Left forelimb (tissue), 1 donor: ENCODE measurements at regions not wholly inside any gene's neighbourhood (a gene's known extent, or its start where the extent isn't known, plus 50 kb on each side); places are given as distances from the start of the nearest gene placed in this dataset.

Experiments
- DNase-seq: peaks from one replicate; pipeline ENCODE4 v3.0.0-alpha.2; 2018; ENCODE audit warnings: low spot score

DNA sequence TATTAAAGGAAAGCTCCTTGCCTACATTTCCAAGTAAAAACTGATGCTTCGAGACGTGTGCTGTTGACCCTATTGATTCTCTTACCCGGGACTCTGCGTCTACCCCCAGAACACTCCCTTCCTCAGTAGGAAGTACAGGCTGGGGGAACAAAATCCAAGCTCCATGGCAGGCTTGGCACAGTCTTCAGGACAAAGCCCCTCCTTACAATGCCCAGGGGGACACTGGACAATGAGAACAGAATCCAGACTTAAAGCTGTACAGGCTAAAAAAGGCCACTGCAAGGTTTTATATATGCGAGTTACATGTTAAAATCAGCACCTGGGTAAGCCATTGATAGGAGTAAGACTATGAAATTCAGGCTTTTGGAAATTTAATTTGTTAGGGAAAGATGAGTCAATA, 250.6 kb upstream of the DAPK1 start:
- no peak for DNase-seq

DNA sequence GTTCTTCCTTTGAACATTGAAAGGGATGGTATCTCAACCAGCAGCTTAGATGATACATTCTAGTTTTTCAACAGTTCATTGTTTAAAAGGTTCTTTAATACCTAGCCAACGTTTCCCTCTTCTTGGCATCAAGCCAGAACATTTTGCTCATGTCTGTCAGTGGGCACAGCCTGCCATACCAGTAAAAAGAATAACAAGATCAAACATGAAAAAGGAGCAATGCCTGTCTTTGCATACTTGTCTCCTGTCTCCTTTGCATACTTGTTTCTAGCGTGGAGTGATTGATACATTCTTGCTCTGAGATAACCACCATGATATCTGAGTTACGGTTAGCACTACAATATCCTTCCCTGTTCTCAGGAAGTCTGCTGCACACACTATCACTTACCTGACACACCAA, 248.6 kb upstream of the DAPK1 start:
- DNase-seq: no peak

DNA sequence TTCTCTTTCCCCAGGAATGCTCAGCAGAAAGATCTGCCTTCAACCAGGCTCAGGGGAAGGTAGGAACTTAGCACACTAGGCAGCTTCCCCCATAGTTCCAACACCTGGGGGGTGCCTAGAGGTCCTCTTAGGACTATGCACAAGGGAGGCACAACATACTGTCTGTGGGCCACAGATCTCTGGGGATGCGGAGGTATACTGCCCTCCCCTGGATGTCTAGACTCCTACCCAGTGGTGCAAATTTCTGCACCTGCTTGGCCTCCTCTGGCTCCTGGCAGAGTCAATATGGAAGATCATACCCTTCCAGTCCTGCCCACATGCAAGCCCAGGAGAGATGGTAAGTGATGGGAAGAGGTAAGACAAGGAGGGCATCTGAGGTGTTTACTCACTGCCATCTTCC, 247.5 kb upstream of the DAPK1 start:
- no peak for DNase-seq

DNA sequence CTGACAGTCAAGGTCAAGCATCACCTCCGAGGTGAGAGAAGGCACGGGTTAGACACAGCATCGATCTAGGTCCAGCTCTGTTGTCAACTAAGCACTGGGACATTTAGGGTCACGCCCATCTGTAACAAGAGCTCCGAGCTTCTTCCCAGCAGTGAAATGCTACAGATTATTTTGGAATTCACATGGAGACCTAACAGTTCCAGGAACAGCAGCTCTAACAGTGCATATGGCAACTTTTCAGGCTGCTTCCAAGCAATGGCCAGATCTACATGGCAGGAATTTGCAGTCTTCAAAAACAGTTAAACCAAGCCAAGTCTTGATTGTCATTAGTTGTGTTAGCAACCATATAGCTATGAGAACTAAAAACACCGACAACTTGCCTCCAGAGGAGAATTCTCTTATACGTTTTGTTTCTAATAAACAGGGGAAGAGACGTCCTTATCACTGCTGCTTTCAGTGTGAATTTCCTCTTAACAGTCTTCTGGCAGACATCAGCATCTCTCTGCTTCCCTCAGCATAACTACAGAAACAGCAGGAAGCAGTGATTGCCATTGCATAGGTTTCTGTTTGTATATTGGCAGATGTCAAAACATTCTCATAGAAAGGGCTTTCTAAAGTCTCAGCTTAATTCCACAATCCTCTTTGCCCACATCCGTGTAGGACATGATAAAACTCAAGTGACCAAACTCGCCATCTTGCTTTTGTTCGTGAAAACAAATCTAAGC, 242.1 kb upstream of the DAPK1 start:
- DNase-seq: no peak

DNA sequence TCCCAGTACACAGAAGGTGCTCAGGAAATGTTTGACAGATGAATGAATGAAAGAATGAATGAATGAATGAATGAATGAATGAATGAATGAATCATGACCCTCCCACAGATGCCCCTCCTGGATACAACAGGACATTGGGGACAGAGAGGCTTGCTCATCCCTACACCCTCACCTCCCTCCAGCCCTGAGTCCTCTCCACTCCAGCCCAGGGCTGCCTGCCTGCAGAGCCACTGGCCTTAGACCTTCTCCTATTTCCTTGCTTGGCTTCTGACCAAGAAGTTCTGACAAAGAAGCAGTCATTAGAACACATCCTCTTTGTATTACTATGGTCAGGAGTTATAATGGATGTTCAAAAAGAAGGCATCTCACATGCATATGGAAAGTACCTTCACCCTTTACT, 240.7 kb upstream of the DAPK1 start:
- no peak for DNase-seq

DNA sequence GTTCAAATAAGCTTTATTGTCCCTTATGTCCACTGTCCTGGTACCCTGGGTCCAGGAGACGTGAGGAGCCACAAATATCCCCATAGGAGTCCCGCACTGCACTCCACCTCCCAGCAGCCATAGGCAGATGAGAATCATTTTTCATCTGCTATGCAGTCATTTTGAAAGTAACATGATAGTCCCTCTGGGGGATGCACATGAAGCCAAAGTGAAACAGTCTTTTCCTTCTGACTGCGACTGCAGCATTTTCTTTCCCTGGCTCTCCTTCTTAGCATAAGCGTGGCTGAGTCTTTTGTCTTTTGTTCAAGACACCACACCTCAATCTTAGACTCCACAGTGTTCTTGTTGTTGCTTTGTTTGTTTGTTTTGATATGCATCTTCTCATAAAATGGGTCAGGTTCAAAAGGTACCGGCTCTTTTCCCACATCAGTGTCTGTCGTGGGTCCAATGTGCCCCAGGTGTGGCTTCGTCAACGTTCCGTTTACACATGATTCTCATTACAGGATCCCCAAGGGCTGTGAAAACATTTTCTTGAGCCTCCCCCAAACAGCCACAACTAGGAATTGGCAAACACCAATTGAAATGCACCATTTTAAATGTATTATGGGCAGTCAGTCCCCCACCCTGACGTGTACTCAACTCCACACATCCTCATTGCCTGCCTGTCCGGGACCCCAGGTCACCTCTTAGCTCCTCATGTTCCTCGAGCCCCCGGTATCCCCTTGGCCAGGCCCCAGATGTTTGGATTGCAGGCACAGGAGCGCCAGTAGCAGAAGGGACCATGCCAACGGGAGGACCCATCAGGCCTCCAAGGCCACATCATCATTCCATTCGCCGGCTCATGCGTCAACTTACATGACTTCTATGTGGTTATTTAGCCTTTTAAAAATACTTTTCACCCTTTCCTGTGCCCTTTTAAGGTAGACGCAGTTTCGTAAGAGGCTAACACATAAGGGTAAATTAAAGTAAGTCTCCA, 237.8 kb upstream of the DAPK1 start:
- DNase-seq: peak; percentile 73

DNA sequence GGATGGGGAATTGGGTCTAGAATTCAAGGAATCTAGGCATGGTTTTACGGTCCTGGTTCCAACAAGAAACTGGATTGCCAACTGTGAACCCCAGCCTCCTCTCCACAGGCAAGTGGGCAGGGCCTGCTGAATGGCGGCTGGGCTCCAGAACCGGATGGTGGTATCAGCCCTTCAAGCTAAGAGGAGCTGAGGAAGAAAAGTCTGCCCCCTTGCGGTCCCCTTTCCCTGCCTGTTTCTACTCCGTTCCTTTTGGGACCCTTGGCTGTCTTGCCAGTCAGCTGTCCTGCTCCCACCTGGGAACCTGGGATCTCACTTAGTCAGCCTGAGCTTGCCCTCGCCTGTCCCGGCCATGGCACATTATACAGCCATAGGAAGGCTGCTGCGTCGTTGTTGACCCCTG, 234.4 kb upstream of the DAPK1 start:
- no peak for DNase-seq

DNA sequence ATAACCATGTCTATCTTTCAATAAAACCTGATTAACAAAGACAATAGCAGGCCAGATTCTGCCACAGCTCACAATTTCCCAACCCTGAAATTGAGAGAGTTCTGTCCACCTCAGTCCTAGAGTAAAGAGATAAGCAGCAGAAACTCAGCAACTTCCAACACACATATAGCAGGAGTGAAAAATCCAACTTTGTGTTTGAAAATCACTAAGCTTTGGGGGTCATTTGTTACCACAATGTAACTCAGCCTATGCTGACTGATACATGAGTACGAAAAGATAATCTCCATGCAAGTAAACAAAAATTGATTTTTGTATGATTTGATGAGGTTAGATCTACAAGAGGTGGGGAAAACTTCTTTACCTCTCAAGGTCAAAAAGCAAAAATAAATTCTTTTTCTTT, 231.0 kb upstream of the DAPK1 start:
- DNase-seq: no peak

DNA sequence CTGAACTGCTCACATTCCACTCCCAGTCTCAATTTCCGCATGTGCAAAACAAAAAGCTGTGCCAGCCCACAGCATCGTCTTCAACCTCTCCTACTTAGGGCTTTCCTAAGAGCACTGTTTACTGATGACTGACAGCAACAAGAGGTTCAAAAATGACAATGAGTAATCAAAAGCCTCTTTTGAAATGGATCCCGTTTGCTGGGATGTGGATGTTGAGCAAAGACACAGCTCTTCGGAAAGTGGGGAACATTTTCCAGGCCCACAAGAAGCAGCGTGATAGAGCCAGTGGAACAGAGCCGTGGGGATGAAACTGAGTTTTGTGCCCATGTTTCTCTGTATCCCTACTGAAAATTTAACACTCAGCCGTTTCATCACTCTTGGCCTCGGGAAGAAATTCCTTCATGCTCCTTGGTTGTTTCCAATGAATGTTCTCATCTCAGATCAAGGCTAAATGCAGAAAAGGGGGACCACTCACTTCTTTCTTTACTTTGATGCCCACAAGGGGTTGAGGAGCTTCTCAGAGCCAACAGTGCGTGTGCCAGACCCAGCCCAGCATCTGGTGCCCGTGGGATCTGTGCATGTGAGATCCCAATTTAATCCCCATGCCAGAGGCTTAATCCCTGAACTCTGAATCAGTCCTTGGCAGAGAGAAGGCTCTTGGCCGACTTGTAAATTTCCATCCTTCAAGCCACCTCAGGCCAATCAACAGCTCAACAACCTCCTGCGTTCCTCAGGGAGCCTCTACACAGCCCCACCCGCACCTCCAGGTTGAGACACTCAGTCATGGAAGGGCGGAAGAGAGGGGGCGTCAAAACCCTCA, 230.2 kb upstream of the DAPK1 start:
- peak; percentile 83 for DNase-seq

DNA sequence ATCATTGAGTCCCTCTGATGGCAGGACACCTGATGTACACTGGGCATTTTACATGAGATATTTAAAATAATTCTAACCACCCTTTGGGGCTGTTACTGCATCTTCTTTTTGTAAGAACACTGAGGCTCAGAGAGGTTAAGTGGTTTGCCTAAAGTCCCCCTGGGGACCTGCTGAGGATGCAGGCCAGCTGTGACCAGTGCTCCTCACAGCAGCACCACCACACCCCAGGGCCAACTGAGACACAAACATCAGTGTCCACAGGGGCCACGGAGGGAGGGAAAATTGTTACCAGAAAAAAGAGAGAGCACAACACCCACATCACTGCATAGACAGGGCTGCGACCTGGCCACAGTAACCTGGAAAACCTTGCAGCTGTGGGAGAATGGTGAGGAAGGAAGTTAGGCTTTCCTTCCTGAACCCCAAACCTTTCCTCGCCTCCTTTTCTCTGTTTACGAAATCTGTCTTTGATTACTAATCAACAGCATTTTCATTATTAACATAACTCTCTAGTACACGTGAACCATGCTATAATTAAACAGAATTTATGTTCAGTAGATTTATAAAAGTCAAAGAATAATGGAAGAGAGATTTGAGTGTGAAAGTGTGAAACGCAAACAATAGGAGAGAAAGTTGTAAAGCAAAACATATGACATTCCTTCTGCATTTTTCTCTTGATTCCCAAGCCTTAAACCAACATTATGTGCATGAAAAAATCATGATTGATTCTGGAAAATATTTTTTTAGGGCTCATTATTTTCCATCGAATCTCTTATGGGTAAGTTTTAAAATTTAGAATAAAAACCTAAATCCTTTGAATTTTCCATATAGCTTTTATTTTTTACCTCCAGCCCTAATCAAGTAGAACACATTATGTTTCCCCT, 228.1 kb upstream of the DAPK1 start:
- no peak for DNase-seq

DNA sequence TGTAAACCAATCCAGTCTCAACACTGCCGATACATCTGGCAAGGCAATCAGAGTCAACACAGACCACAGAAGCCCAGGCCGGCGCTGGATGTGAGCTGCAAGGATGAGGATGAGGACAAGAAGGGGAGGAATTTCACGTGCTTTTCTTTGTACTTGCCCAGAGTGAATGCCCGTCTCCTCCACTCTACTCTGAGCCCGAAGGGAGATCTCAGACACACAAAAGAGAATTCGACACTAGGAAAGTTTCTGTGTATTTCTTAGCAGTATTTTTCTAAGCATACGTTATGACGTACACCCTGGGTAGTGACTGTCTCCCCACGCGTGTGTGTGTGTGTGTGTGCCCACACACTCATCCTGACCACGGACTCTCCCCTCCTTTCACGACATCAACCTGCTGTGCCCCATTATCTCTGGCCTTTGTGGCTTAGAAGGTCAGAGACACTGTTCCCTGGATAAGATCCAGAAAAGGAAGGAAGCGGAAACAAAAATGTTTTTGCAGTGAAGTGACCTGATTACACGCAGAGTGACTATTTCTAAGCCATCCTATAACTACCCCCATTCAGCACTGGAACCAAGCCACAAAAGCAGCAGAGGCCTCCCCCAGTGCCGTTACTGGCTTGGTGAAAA, 227.3 kb upstream of the DAPK1 start:
- peak; percentile 76 for DNase-seq

DNA sequence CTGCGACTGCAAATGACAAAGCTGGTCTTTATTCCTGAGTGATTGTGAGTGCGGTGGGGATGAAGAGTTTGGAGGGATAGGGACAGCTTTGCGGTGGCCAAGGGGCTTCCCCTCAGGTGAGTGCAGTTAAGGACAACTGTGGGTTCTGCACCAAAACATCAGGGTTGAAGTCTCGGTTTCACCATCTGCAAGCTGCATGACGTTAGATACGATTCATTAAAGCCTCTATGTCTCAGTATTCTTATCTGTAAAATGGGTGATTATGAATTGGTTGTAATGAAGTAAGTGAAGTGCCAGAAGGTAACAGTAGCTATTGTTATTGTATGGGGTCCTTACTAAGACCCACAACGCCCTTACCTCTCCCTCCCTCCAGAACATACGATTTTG, 226.8 kb upstream of the DAPK1 start:
- no peak for DNase-seq

DNA sequence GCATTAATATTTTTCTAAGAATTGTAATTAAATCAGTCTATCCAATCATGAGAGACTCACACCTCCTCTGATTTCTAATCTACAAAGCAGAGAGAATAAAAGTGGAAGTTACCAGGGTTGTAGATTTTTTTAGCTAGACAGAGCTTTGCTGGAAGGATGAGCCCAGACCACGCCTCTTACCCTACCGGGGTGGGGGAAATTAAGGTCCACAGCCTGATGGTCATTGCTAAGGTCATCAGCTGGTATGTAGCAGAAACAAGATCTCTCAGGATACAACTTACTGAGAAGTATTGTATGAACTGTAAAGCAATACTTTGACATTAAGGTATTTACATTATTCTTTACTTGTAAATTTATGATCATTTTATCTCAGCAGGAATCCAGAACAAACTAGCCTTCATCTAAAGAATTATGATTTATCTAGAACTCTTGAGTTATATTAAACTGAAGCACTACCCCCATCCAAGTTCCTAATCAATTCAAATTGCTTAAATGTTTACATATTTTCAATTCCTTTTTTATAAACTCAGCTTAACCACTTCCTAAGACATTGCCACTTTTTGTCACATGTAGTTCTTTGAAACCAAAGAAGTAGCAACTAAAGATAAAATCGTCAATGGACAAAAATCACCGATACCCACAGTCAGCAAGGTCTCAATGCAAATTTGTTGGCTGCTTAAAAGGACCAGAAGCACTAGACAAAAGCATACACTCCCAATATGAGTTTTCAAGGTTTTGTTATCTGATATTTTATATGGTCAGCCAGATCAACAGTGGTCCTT, 225.8 kb upstream of the DAPK1 start:
- no peak for DNase-seq

DNA sequence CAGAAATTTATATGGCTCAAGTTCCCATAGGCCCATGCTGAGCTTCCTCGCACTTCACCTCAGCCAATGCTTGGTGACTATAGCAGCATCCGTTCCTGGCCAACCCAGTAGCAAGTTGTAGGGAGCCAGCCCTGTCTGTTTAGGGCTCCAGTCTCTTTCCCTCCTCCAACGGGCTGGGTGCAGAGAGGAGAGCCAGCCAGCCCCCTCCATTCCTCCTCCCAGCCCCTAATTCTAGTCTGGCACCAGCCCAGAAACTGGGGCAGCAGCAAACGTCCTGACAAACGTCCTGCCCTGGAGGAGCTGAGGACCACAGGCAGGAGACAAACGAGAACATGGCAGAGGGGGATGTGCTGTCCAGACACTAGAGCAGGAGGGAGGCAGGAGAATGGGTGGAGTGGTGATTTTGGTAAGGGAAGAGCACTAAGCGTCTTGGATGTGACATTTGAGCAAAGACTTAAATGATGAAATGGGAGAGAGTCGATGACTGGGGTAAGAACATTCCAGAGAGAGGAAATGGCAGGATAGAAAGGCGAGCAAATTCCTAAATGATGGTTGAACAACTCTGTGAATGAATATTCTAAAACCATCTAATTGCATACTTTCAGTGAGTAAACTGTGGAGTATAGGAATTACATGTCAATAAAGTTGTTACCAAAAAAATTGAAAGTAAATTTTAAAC, 222.5 kb upstream of the DAPK1 start:
- peak; percentile 68 for DNase-seq

DNA sequence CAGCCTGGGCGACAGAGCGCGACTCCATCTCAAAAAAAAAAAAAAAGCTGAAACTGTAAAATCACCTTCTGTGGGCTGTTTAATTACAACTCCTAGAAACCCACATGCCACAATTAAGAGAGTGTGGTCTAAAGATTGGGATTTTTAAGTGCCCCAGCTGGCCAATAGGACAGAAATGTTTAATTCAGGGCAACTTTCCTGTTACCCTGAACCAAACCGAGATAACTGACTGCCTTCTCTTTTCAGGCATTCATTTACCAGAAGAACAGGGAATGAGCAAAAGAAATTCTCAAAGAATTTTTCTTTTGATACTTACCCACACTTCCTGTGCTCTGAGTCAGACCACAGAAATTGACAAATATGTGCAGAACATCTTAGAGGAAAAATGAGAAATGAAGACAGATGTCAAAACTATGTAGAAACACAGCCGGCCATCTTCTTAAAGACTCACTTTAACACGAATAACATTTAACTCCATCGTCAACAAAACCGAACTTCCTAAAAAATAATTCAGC, 221.3 kb upstream of the DAPK1 start:
- DNase-seq: no peak

DNA sequence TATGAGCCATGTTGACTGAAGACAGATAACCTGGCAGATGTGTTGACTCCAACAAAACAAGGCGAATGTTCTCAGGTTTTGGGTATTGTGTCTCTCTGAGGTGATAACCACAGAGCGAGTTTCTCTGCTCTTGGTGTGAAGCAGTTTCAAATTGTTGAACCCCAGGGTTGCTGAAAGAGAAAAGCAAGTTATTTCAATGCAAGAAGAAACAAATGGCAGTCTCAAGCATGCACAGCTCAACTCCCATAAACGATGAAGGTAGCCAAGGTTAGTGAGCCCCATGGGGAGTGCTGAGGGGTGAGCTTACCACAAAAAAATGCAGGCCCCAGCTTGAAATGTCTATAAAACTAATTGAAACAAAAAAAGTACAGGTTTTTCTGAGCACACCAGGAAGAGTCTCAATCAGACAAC, 220.8 kb upstream of the DAPK1 start:
- DNase-seq: no peak

DNA sequence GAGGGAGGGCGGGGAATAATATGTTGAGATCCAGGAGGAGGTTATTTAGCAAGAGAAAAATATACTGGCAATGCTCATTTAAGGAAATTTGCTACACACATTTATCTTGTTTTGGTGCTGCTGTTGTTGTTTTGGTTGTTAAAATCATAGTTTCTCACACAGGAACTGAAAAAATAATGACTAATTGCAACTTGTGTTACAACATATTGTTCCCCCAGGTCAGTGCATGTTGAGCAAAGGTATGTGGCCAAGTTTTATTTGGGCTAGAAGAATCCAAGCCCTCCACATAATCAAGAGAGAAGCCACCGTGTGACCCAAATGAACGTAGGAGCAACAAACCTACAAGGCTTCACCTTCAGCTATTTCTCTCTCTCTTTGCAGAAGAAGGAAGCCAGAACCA, 220.3 kb upstream of the DAPK1 start:
- DNase-seq: no peak

DNA sequence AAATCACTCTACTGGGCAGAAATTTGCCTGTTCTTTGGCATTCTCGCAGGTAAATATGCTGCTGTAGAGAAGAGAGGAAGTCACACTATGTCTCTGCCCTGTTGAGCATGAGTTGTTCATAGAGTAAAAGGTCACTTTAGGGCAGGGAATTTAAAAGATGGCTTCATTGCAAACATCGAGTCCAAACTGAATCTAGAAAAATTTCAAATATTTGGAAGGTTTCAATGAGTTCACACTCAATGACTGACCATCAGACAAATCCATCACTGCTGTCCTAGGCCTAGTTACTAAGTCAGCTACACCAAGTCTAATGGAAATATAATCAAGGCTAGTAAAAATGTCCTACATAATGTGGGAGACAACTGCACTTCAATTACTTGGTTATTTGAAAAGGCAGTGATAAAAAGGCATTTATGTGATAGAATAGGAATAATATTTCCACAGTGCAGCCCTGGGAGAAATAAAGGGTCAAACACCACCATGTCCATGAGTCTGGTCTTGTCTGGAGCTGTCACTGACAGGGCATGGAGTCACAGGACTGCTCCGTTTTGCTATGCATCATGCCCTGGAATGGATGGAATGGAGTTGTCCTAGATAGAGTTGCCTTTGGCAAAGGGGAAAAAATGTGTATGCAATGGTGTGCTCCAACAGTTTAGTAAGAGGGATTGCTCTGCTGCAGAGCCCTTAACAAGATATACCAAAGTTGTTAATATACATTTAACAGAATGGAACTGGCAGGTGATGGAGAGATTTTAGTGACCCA, 218.5 kb upstream of the DAPK1 start:
- DNase-seq: no peak

DNA sequence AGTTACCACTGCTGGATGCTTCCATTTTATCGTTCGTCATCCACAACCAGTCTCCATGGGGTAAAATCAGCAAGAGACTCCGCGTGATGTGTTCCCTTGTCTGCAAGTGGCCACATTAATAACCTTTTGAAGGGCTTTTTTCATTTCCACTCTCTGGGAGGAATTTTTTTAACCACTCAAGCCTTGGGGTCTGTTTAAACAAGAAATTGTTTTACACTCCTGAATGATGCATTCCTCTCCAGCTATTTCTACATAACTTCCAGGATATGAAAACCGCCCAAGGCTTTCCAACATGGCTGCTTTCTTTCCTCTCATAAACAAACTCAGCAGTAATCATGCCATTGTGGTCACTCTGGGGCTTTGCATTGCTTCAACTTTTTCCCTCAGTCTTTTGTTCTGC, 217.2 kb upstream of the DAPK1 start:
- no peak for DNase-seq
